GM12878 (cell line): ENCODE measurements at regions not wholly inside any gene's neighbourhood (a gene's known extent, or its start where the extent isn't known, plus 50 kb on each side); places are given as distances from the start of the nearest gene placed in this dataset.

ENCODE experiments used
- NBN ChIP-seq: fragments of 450-650 bp; IDR thresholded peaks from 2 replicates; pipeline ENCODE4 v1.6.1; 2016
- TF ChIP-seq, protein P1 (sequence below): IDR thresholded peaks from 2 replicates; pipeline ENCODE4 v1.6.1; 2012; ENCODE audit warnings: improper control_type of control experiment, low read depth, low read length; ENCODE audit not compliant: insufficient replicate concordance
- TF ChIP-seq, protein P2 (sequence below): fragments of 450-650 bp; formaldehyde crosslinking; IDR thresholded peaks from 2 replicates; pipeline ENCODE4 v1.4.0; 2022; ENCODE audit warnings: mild to moderate bottlenecking, moderate library complexity
- TF ChIP-seq, protein P3 (sequence below): fragments of 450-650 bp; IDR thresholded peaks from 2 replicates; pipeline ENCODE4 v1.6.1; 2014; ENCODE audit warnings: mild to moderate bottlenecking
- TF ChIP-seq, protein P4 (sequence below): IDR thresholded peaks from 2 replicates; pipeline ENCODE4 v1.6.1; 2011; ENCODE audit warnings: low read depth, mild to moderate bottlenecking, low read length, moderate library complexity, borderline replicate concordance; ENCODE audit errors: extremely low read depth

DNA sequence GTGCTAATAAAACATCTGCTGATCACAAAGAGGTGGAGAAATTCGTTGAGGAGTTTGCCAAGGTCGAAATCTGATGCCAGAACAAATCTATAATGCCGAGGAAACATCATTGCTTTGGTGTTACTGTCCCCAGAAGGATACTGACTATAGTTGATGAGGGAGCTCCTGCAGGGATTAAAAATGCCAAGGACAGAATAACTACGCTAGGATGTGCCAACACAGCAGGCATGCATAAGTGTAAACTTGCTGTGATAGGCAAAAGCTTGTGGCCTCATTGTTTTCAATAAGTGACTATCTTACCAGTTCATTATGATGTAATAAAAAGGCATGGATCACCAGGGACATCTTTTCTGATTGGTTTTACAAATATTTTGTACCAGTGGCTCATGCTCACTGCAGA, 66.8 kb upstream of the ADCY2 start (continued):
- TF ChIP-seq, protein P1, sequence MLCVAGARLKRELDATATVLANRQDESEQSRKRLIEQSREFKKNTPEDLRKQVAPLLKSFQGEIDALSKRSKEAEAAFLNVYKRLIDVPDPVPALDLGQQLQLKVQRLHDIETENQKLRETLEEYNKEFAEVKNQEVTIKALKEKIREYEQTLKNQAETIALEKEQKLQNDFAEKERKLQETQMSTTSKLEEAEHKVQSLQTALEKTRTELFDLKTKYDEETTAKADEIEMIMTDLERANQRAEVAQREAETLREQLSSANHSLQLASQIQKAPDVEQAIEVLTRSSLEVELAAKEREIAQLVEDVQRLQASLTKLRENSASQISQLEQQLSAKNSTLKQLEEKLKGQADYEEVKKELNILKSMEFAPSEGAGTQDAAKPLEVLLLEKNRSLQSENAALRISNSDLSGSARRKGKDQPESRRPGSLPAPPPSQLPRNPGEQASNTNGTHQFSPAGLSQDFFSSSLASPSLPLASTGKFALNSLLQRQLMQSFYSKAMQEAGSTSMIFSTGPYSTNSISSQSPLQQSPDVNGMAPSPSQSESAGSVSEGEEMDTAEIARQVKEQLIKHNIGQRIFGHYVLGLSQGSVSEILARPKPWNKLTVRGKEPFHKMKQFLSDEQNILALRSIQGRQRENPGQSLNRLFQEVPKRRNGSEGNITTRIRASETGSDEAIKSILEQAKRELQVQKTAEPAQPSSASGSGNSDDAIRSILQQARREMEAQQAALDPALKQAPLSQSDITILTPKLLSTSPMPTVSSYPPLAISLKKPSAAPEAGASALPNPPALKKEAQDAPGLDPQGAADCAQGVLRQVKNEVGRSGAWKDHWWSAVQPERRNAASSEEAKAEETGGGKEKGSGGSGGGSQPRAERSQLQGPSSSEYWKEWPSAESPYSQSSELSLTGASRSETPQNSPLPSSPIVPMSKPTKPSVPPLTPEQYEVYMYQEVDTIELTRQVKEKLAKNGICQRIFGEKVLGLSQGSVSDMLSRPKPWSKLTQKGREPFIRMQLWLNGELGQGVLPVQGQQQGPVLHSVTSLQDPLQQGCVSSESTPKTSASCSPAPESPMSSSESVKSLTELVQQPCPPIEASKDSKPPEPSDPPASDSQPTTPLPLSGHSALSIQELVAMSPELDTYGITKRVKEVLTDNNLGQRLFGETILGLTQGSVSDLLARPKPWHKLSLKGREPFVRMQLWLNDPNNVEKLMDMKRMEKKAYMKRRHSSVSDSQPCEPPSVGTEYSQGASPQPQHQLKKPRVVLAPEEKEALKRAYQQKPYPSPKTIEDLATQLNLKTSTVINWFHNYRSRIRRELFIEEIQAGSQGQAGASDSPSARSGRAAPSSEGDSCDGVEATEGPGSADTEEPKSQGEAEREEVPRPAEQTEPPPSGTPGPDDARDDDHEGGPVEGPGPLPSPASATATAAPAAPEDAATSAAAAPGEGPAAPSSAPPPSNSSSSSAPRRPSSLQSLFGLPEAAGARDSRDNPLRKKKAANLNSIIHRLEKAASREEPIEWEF, result no peak
- TF ChIP-seq NBN, result no peak
- TF ChIP-seq, protein P2, sequence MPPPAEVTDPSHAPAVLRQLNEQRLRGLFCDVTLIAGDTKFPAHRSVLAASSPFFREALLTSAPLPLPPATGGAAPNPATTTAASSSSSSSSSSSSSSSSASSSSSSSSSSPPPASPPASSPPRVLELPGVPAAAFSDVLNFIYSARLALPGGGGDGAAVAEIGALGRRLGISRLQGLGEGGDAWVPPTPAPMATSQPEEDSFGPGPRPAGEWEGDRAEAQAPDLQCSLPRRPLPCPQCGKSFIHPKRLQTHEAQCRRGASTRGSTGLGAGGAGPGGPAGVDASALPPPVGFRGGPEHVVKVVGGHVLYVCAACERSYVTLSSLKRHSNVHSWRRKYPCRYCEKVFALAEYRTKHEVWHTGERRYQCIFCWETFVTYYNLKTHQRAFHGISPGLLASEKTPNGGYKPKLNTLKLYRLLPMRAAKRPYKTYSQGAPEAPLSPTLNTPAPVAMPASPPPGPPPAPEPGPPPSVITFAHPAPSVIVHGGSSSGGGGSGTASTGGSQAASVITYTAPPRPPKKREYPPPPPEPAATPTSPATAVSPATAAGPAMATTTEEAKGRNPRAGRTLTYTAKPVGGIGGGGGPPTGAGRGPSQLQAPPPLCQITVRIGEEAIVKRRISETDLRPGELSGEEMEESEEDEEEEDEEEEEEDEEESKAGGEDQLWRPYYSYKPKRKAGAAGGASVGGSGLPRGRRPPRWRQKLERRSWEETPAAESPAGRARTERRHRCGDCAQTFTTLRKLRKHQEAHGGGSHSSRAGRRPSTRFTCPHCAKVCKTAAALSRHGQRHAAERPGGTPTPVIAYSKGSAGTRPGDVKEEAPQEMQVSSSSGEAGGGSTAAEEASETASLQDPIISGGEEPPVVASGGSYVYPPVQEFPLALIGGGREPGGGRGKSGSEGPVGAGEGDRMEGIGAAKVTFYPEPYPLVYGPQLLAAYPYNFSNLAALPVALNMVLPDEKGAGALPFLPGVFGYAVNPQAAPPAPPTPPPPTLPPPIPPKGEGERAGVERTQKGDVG (CRISPR knock-in tag), result no peak
- TF ChIP-seq, protein P3, sequence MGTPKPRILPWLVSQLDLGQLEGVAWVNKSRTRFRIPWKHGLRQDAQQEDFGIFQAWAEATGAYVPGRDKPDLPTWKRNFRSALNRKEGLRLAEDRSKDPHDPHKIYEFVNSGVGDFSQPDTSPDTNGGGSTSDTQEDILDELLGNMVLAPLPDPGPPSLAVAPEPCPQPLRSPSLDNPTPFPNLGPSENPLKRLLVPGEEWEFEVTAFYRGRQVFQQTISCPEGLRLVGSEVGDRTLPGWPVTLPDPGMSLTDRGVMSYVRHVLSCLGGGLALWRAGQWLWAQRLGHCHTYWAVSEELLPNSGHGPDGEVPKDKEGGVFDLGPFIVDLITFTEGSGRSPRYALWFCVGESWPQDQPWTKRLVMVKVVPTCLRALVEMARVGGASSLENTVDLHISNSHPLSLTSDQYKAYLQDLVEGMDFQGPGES, result no peak
- TF ChIP-seq, protein P4, sequence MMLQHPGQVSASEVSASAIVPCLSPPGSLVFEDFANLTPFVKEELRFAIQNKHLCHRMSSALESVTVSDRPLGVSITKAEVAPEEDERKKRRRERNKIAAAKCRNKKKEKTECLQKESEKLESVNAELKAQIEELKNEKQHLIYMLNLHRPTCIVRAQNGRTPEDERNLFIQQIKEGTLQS, result no peak
